COLO829 (cell line): ENCODE measurements at regions not wholly inside any gene's neighbourhood (a gene's known extent, or its start where the extent isn't known, plus 50 kb on each side); places are given as distances from the start of the nearest gene placed in this dataset.

ENCODE experiments used
- DNase-seq: peaks from one replicate; pipeline ENCODE4 v3.0.0; 2012; ENCODE audit warnings: low spot score

DNA sequence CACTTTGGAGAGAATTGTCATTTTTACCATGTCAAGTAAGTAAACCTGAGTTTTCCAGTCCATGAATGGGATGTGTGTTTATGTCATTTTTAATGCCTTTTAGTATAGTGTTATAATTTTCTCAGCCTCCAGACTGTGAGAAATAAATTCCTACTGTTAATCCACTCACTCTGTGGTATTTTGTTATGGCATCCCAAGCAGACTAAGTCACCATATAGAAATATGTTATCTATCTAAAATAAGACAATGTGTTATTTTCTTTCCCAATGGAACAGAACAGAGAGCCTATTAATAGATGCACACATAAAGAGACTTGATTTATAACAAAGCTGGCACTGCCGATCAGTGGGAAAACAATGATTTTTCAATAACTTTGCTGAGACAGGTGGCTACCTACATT, 70.2 kb upstream of the SLC4A11 start:
- no peak for DNase-seq

DNA sequence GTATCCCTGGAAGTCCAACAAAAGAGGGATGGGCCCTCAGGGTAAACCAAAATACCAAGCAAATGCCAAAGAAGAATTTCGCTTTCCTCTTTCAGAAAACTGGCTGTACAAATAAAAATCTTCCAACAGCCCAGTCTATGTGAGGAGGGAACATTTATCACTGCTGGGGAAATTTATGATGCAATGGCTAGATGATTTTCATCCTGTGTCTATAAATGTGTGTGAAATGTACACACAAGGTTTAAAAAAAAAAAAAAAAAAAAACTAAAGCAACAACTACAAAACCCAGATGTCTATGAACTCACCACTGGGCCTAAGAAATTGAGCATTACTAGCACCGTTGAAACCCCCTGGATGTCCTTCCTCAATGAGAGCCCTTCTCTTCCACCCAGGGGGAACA, 68.7 kb upstream of the SLC4A11 start:
- DNase-seq = no peak

DNA sequence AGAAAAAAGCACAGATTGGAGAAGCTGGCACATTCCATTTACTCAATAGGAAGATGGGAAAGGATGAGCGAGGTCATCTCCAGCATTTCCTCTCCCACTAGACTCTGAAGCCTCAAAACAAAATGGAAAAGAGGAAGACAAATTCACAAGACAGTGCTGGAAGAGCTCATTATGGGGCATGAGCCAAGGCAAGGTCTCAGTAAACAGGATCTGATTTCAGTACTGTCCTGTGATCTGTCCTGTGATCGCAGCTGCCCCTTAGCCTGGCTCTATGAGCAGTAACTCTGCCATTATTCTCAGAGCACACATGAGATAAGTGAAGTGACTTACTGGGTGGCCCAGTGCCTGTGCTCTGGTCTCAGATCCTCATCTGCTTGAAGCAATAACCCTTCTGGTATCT, 68.1 kb upstream of the SLC4A11 start:
- DNase-seq = no peak

DNA sequence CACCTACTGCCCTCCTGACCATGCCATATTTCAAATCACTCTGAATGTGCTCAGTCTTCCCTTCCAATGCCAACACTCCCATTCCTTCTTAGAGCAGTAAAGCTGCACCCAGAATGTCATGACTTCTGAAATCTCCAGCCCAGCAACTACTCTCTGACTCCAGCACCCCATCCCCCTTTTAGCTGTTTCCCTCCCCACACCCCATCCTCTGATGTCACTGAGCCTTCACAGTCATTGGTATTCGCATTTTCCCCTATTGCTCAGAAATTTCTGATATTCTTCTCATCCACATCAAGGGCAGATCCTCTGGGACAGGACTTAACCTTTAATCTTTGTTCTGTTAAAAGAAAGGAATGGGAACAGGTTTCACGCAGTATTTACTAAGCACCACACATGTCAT, 67.1 kb upstream of the SLC4A11 start:
- no peak for DNase-seq

DNA sequence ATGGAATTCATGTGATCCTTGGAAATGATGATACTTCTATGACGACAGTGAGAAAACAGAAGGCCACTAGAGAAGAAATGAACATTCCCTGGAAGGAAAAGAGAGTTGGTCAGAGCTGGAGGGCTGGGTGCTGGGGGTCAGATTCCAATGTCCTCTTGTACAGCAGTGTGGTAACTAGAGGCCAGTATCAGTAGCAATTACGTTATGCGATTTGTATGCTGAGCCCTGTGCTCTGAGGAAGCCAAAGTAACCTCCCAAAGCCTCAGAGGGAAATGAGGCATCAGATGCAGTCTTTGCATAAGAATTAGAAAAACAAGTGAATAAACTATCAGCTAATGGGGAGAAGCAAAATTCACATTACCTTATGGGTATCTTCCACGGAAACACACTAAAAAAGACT, 65.5 kb upstream of the SLC4A11 start:
- no peak for DNase-seq

DNA sequence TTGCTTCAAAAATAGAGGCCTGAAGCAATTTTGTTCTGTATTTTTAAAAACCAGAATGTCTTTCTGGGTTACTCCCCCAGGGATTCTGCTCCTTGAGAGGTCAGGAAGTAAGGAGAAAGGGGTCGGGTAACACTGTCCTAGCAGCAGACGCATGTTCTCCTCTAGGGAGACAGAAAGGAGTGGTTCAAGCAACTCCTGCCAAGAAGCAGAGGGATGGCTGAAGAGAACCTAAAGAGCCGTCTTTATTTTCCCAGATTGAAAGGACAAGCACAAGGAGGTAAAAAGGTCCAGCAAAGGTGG, 58.0 kb upstream of the SLC4A11 start:
- no peak for DNase-seq

DNA sequence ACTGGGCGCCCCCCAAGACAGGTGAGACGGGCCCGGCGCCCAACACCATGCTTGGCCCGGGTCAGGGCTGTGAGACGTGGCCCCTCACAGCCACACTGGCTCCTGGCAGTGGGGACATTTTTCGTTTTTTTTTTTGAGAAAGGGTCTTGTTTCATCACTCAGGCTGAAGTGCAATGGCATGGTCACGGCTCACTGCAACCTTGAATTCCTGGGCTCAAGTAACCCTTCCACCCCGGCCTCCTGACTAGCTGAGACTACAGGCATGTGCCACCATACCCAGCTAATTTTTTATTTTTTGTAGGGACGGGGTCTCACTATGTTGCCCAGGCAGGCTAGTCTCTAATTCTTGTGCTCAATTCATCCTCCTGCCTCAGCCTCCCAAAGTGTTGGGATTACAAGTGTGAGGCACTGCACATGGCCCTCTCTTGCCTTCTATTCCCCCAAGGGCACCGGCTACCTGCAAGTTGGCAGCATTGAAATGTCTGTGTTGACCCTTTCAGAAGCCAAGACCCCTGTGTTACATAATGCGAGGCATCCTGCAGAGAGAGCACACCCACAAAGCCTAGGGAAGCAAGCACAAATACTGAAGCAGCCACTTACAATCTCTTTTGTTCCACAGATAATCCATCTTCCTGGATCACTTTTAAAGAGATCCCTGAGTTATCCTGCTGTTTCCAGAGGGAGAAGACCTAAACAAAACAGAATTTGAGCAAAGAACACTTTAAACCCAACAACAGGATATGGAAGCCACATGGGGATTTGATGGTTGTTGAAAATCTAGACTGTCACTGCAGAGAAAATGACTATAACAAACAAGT, 57.5 kb upstream of the SLC4A11 start:
- no peak for DNase-seq
